ENCODE measurements at regions not wholly inside any gene's neighbourhood (a gene's known extent, or its start where the extent isn't known, plus 50 kb on each side); places are given as distances from the start of the nearest gene placed in this dataset.

DNA sequence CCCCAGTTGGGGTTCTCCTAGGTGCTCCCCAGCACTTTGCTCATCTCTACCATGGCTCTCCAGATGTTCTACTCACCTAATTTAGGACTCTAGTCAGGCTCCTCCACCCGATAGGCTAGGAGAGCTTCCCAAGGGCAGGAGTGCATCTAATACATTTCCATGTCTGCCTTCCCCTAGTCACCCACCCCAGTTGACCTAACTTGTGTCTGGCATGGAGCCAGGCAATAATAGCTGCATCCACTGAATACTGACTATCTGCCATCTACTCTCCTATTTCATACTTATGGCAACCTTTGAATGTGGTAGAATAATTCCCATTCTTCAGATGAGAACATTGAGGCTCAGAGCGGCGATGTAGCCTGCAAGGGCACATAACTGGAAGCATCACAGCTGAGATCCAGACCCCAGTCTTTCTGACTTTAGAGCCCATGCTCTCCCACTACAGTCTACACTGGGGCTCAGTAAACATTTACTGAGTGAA, 71.8 kb upstream of the YWHAQ start:
- FAIRE-seq (no peak), DNase-seq (ENCODE audit: insufficient read length, low spot score) (no peak)
- TF ChIP-seq, protein P1, sequence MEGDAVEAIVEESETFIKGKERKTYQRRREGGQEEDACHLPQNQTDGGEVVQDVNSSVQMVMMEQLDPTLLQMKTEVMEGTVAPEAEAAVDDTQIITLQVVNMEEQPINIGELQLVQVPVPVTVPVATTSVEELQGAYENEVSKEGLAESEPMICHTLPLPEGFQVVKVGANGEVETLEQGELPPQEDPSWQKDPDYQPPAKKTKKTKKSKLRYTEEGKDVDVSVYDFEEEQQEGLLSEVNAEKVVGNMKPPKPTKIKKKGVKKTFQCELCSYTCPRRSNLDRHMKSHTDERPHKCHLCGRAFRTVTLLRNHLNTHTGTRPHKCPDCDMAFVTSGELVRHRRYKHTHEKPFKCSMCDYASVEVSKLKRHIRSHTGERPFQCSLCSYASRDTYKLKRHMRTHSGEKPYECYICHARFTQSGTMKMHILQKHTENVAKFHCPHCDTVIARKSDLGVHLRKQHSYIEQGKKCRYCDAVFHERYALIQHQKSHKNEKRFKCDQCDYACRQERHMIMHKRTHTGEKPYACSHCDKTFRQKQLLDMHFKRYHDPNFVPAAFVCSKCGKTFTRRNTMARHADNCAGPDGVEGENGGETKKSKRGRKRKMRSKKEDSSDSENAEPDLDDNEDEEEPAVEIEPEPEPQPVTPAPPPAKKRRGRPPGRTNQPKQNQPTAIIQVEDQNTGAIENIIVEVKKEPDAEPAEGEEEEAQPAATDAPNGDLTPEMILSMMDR (IDR thresholded peaks at IDR 0.05; ENCODE audit: insufficient read depth, missing control alignments): no peak

DNA sequence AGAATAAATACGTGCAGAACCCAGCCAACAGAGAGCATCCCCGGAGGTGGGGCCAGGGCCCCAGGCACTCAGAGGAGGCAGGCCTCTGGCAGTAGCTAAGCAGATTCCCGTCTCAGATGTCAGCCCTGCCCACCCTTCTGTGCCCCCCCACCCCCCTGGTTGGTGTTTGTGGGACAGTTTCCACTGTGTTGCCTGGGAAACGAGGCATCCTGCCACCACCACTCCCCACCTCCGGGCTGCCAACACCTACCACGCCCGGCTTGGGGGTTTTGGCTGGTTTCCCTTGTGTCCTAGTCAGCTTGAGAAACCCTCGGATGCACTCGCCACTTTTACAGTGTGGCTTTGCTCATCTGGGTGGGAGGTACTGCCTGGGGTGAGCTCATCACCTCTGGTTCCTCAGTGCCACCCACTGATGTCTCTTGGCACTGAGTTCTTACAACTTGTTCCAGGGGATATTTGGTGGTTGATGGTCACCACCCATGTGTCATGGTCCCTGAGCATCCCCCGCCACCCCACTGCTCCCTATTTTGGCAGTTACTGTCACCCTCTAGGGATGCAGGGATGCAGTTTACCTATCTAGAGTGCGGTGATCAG, 72.4 kb upstream of the YWHAQ start:
- no peak for DNase-seq (ENCODE audit: insufficient read length, low spot score)
- no peak for FAIRE-seq
- TF ChIP-seq, protein P1 (IDR thresholded peaks at IDR 0.05; ENCODE audit: insufficient read depth, missing control alignments): no peak

DNA sequence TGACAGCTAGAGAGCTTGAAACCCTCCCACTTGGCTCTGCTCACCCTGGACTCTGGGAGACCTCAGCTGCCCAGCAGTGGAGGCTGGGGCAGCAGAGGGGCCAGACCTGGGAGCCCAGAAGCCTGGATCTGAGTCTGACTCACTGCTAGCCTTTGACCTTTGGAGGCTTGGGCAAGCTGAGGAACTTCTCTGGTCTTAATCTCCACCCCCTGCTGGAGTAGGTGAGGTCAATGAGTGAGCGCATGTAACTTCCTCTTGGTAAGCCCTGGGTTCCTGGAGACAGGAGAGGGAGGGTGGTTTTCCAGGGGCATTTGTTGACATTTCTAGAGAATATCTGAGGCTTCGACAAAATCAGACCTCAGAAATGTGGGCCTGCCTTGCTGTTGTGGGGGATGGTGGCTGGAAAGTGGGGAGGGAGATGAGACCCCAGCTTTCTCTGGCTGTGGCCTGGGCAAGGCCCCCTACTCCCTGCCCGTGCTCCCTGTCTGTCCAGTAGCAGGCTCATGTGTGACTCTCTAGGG, 73.0 kb upstream of the YWHAQ start:
- DNase-seq (ENCODE audit: insufficient read length, low spot score) (no peak), FAIRE-seq (no peak)

DNA sequence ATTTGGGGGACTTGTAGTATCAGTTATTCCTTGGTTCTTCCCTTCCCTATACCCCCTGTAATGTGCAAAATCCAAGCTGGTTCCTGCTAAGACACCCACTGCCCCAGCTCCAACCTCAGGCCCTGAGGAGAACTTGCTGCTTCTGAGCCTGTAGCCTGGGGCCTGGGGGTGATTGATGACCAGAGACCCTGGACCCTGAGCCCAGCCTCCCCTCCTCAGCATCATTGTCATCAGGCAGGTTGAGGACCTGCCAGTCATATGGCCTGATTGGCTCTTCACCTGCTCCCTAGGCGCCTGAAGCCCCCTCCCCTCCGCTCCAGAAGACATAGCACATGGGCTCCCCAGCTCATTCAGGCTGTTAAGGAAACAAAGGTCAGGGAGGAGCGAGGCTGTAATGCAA, 73.8 kb upstream of the YWHAQ start:
- TF ChIP-seq, protein P1 (IDR thresholded peaks at IDR 0.05; ENCODE audit: insufficient read depth, missing control alignments): no peak
- DNase-seq (ENCODE audit: insufficient read length, low spot score) (no peak), FAIRE-seq (no peak)

More for the DNA sequence above, 73.0 kb upstream of the YWHAQ start:
- TF ChIP-seq, protein P1 (IDR thresholded peaks at IDR 0.05; ENCODE audit: insufficient read depth, missing control alignments): no peak

DNA sequence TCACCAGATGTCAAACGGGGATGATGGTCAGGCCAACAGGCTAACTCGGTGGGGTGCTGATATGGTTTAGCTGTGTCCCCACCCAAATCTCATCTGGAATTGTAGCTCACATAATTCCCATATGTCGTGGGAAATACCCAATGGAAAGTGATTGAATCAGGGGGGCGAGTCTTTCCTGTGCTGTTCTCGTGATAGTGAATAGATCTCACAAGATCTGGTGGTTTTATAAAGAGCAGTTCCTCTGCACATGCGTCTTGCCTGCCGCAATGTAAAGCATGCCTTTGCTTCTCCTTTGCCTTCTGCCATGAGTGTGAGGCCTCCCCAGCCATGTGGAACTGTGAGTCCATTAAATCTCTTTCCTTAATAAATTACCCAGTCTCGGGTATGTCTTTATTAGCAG, 74.4 kb upstream of the YWHAQ start:
- no peak for FAIRE-seq
- no peak for DNase-seq (ENCODE audit: insufficient read length, low spot score)
- TF ChIP-seq, protein P1 (IDR thresholded peaks at IDR 0.05; ENCODE audit: insufficient read depth, missing control alignments): no peak

DNA sequence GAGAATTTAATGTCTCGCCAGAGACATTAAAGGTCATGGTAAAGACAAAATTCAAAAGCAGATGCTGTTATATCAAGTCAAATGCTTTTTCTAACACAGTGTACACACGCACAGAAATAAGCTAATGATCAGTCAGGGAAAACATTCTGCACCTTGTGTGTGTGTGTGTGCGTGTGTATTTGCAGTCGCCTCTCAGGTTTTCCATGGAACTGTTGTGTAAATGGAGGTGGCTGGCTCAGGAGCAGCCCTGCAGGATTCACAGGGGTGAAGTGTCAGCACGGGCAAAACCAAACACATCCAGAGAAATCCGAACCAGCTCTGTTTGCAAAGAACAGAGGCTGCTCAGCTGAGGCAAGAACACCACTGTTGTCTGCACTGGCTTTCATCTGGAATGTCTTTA, 76.2 kb upstream of the YWHAQ start:
- FAIRE-seq (no peak), DNase-seq (ENCODE audit: insufficient read length, low spot score) (no peak)
- TF ChIP-seq, protein P1 (IDR thresholded peaks at IDR 0.05; ENCODE audit: insufficient read depth, missing control alignments): no peak

DNA sequence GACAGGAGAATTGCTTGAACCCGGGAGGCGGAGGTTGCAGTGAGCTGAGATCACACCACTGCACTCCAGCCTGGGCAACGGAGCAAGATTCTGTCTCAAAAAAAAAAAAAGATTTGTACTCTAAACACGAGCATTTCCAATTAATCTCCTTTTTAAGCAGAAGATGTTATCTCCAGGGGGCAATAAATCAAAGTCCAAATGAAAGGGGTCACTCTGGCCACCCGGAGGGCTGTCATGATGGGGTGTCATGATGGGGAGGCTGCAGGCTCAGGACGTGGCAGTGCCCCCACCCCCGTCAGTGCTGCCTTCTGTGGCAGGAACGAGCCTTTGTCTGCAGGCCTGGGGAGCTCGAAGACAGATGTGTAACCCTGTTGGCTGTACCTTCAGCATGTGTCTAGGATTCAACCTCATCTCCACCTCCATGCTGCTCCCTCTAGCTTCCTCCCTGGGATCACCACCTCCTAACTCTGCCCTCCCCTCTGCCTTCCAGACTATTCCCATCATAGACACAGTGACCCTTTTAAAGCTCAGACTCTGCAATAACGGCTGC, 76.9 kb upstream of the YWHAQ start:
- no peak for DNase-seq (ENCODE audit: insufficient read length, low spot score)
- FAIRE-seq: no peak
- TF ChIP-seq, protein P1 (IDR thresholded peaks at IDR 0.05; ENCODE audit: insufficient read depth, missing control alignments): no peak

Measured in D721Med (cell line).